ENCODE measurements at regions not wholly inside any gene's neighbourhood (a gene's known extent, or its start where the extent isn't known, plus 50 kb on each side); places are given as distances from the start of the nearest gene placed in this dataset.

DNA sequence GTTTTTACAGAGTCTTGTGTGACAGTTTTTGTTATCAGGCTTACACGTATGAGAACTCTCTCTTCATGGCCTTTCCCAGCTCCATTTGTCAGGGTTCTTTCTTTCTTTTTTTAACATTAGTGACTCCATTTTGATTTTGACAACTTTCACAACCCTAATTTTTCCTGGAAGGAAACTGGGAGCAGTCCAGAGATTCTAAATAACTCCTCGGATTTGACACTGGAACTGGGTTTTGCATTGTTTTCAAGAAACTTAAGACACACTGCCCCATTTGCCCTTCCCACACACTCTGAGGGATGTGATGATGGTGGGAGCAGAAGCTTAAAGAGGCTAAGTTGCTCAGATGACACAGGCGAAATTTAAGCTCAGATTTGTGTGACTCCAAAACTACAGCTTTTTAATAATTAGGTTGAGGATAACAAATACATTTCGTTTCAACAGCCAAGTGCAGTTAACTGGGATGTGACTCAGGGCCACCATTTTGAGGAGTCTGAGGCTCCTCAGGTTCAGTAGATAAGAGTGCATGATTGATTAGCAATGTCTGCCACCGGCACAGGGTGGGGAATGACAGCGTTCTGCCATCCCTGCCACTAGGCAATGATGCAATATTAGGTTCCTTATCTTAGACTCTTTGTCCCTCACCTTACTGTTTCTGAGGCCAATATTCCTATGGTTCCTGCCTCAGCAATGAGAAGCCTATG lies 95.1 kb upstream of the ATP1A1 start (continued):
- TF ChIP-seq ZNF324 (CRISPR knock-in tag; IDR thresholded peaks at IDR 0.05) (no peak), GABPB2 (CRISPR knock-in tag; conservative IDR thresholded peaks at IDR 0.05) (no peak), KLF6 (CRISPR knock-in tag; IDR thresholded peaks at IDR 0.05; ENCODE audit: borderline replicate concordance) (no peak), NR2C1 (IDR thresholded peaks at IDR 0.05) (no peak), NR2C1 (tag; IDR thresholded peaks at IDR 0.05) (no peak; the same call in none of the 2 replicates), NR4A1 (CRISPR knock-in tag; IDR thresholded peaks at IDR 0.05) (no peak), NR4A1 (tag; IDR thresholded peaks at IDR 0.05) (peak; percentile 92), RBM34 (IDR thresholded peaks at IDR 0.05; ENCODE audit: borderline replicate concordance, insufficient read depth, low read length) (no peak), THRB (CRISPR knock-in tag; conservative IDR thresholded peaks at IDR 0.05) (0 out of 2 replicates have a peak, but pooled peaks have one; percentile 18), ZNF239 (CRISPR knock-in tag; IDR thresholded peaks at IDR 0.05) (no peak), SUPT5H (IDR thresholded peaks at IDR 0.05) (no peak), MTA3 (IDR thresholded peaks at IDR 0.05; ENCODE audit: borderline replicate concordance) (peak; percentile 47; the same call in 1 of the 2 replicates), RBM15 (IDR thresholded peaks at IDR 0.05; ENCODE audit: insufficient read depth, low read length) (no peak), ATF6 (CRISPR knock-in tag; IDR thresholded peaks at IDR 0.05) (no peak), ZFX (CRISPR knock-in tag; IDR thresholded peaks at IDR 0.05) (no peak), TSC22D4 (tag; IDR thresholded peaks at IDR 0.05) (no peak), CTBP1 (IDR thresholded peaks at IDR 0.05; ENCODE audit: borderline replicate concordance) (peak; percentile 69; the same call in 1 of the 2 replicates), DDX20 (tag; IDR thresholded peaks at IDR 0.05; ENCODE audit: low read depth) (peak; percentile 79; the same call in 1 of the 2 replicates), NUFIP1 (IDR thresholded peaks at IDR 0.05; ENCODE audit: partially characterized antibody) (no peak), HES1 (IDR thresholded peaks at IDR 0.05; ENCODE audit: low read depth) (no peak), MAFG (tag; conservative IDR thresholded peaks at IDR 0.05) (no peak), CBX8 (IDR thresholded peaks at IDR 0.05; ENCODE audit: borderline replicate concordance, extremely low read depth, low read depth, low read length, poor library complexity, severe bottlenecking) (no peak), KDM4B (IDR thresholded peaks at IDR 0.05; ENCODE audit: borderline replicate concordance in 2 of 2, low read depth in 1 of 2) (no peak), ZC3H11A (IDR thresholded peaks at IDR 0.05; ENCODE audit: low read depth, low read length) (no peak), PURB (CRISPR knock-in tag; IDR thresholded peaks at IDR 0.05; ENCODE audit: low read depth) (no peak), ZNF212 (CRISPR knock-in tag; IDR thresholded peaks at IDR 0.05) (no peak), ZBTB8A (IDR thresholded peaks at IDR 0.05; ENCODE audit: partially characterized antibody) (no peak), HNRNPUL1 (IDR thresholded peaks at IDR 0.05; ENCODE audit: low read length) (no peak)

All from K562 (cell line).